ENCODE measurements at regions not wholly inside any gene's neighbourhood (a gene's known extent, or its start where the extent isn't known, plus 50 kb on each side); places are given as distances from the start of the nearest gene placed in this dataset.

DNA sequence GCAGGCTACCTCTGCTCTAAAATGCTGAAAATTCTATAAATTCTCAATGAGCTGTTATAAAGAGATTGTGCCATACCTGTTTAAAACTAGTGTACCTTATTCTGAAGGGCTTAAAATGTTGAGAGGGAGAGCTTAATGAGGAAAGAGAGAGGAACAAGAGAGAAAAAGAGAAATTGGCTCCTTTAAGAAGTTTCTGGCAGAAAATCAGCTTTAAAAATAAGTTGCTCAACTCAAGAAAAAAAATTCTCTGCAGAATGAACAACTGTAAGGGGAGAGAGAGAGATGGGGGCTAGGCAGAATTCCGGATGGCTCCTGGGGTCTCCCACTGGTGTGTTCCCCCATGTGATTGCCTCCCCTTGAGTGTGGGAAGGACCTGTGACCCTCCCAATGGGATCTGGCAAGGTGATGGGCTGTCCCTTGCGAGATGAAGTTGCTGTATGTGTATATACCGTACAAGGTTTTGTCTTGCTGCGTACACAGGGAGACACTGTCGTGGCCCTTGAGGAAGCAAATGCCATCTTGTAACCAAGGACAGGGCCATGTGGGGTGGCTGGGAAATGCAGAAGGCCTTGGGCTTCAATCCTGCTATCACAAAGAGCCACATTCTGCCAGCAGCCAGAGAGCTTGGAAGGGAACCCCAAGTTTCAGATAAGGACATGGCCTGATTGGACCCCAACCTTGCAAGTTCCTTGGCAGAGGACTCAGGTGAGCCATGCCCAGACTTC, 64.3 kb upstream of the S1PR3 start:
- H3K27ac ChIP-seq (replicated peaks), result no peak overlapping the region
- H3K9me3 ChIP-seq (replicated peaks), result no peaks in the 10 kb centered on the region
- intact Hi-C loops (cut with micrococcal nuclease), result no loop called here
- no peak for DNase-seq
- TF ChIP-seq, protein P1, sequence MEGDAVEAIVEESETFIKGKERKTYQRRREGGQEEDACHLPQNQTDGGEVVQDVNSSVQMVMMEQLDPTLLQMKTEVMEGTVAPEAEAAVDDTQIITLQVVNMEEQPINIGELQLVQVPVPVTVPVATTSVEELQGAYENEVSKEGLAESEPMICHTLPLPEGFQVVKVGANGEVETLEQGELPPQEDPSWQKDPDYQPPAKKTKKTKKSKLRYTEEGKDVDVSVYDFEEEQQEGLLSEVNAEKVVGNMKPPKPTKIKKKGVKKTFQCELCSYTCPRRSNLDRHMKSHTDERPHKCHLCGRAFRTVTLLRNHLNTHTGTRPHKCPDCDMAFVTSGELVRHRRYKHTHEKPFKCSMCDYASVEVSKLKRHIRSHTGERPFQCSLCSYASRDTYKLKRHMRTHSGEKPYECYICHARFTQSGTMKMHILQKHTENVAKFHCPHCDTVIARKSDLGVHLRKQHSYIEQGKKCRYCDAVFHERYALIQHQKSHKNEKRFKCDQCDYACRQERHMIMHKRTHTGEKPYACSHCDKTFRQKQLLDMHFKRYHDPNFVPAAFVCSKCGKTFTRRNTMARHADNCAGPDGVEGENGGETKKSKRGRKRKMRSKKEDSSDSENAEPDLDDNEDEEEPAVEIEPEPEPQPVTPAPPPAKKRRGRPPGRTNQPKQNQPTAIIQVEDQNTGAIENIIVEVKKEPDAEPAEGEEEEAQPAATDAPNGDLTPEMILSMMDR (IDR thresholded peaks at IDR 0.05; ENCODE audit: borderline replicate concordance), result no peak
- no peaks in the 10 kb centered on the region for H3K27me3 ChIP-seq (ENCODE audit: low read depth)
- H3K36me3 ChIP-seq, result no peaks in the 10 kb centered on the region
- H3K4me1 ChIP-seq, result peaks cover 6% of the 10 kb centered on the region
- no peak overlapping the region for H3K4me3 ChIP-seq

DNA sequence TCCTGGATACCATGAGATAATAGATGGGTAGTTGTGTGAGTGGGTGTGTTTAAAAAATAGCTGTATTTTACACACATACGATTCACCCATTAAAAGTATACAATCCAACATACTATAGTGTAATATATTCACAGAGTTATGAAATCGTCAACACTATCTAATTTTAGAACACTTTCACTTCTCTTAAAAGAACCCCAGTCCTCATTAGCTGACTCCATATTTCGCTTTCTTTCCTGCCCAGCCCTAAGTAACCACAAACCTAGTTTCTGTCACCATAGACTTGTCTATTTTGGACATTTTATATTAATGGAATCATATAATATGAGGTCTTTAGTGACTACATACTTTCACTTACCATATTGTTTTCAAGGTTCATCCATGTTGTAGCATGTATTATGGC, 63.8 kb upstream of the S1PR3 start:
- Histone ChIP-seq H3K4me3 (no peak overlapping the region), H3K27me3 (ENCODE audit: low read depth) (no peaks in the 10 kb centered on the region), H3K27ac (replicated peaks) (no peak overlapping the region), H3K4me1 (peaks cover 6% of the 10 kb centered on the region), H3K9me3 (replicated peaks) (no peaks in the 10 kb centered on the region), H3K36me3 (no peaks in the 10 kb centered on the region)
- no peak for DNase-seq
- intact Hi-C loops (cut with micrococcal nuclease), result no loop called here
- TF ChIP-seq, protein P1 (IDR thresholded peaks at IDR 0.05; ENCODE audit: borderline replicate concordance), result no peak

DNA sequence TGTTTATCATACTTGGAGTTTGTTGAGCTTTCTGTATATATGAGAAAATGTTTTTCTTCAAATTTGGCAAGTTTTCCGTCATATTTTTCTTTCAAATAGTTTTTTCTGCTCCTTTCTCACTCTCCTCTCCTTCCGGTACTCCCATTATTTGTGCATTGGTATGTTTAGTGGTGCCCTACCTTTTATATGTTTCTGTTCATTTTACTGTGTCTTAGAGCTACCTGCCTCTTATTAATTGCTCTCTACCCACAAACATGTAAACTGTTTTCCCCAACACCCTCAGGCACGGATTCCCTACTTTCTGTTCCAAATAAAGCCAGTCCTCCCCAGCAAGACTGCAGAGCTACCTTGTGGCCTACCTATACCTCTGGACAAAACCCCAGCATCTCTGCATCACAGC, 60.6 kb upstream of the S1PR3 start:
- no peaks in the 10 kb centered on the region for H3K36me3 ChIP-seq
- no peak overlapping the region for H3K4me3 ChIP-seq
- intact Hi-C loops (cut with micrococcal nuclease), result no loop called here
- peaks cover 6% of the 10 kb centered on the region for H3K4me1 ChIP-seq
- H3K27me3 ChIP-seq (ENCODE audit: low read depth), result no peaks in the 10 kb centered on the region
- H3K27ac ChIP-seq (replicated peaks), result no peak overlapping the region
- H3K9me3 ChIP-seq (replicated peaks), result no peaks in the 10 kb centered on the region
- no peak for DNase-seq
- TF ChIP-seq, protein P1 (IDR thresholded peaks at IDR 0.05; ENCODE audit: borderline replicate concordance), result no peak

DNA sequence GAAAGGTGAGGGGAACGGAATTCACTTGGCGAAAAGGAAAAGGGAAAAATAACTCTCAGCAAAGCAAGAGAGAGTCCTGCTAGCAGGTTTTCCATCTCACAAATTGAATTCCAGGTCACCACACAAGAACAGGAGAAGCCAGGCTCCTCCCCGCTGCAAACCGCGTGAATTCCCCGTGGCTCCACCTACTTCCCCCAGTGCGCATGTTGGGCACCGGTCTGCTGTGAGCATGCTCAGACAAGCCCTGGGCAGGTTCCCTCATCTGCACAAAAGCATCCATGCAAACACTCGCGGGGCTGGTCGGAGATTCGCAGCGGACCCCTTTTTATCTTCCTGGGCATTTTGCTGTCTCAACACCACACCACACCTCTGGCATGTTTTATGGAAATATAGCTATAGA, 58.5 kb upstream of the S1PR3 start:
- Histone ChIP-seq H3K4me3 (no peak overlapping the region), H3K27me3 (ENCODE audit: low read depth) (no peaks in the 10 kb centered on the region), H3K4me1 (no peaks in the 10 kb centered on the region), H3K36me3 (no peaks in the 10 kb centered on the region), H3K27ac (replicated peaks) (no peak overlapping the region), H3K9me3 (replicated peaks) (no peaks in the 10 kb centered on the region)
- TF ChIP-seq, protein P1 (IDR thresholded peaks at IDR 0.05; ENCODE audit: borderline replicate concordance), result no peak
- intact Hi-C loops (cut with micrococcal nuclease), result no loop called here
- no peak for DNase-seq

DNA sequence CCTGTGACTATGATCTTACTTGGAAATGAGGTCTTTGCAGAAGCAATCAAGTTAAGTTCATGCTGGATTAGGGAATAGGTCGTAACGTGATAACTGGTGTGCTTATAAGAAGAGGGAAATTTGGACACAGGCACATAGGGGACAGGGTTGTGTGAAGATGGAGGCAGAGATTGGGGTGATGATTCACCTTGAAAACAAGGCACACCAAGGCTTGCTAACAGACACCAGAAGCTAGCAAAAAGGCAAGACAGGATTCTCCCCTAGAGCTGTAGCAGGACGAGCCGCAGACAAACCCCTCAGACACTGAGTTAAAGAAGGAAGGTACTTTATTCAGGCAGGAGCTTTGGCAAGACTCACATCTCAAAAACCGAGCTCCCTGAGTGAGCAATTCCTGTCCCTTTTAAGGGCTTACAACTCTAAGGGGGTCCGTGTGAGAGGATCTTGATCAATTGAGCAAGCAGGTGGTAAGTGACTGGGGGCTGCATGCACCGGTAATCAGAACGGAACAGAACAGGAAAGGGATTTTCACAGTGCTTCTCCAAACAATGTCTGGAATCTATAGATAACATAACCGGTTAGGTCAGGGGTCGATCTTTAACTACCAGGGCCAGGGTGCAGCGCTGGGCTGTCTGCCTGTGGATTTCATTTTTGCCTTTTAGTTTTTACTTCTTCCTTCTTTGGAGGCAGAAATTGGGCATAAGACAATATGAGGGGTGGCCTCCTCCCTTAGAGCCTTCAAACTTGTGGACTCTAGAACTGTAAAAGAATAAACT, 57.5 kb upstream of the S1PR3 start:
- Histone ChIP-seq H3K4me1 (no peaks in the 10 kb centered on the region), H3K9me3 (replicated peaks) (no peaks in the 10 kb centered on the region), H3K36me3 (no peaks in the 10 kb centered on the region), H3K4me3 (no peak overlapping the region), H3K27ac (replicated peaks) (no peak overlapping the region), H3K27me3 (ENCODE audit: low read depth) (no peaks in the 10 kb centered on the region)
- DNase-seq, result no peak
- intact Hi-C loops (cut with micrococcal nuclease), result no loop called here
- TF ChIP-seq, protein P1 (IDR thresholded peaks at IDR 0.05; ENCODE audit: borderline replicate concordance), result no peak
